ENCODE measurements at regions not wholly inside any gene's neighbourhood (a gene's known extent, or its start where the extent isn't known, plus 50 kb on each side); places are given as distances from the start of the nearest gene placed in this dataset.
"Not testable (repeated sequence)": the region's sequence is repeated elsewhere in the genome, so short reads cannot be mapped to it uniquely, and the experiment has no call there.

- WGBS, 2 donors: 79 to 81% methylated on average over 10 of the region's 10 CpGs
- intact Hi-C loops (cut with DNase I): no loop called here
- H3K9me3 ChIP-seq: no peaks in the 10 kb centered on the region
- ATAC-seq (no peak), DNase-seq (no peak)
- no peaks in the 10 kb centered on the region for H3K36me3 ChIP-seq
- H3K27ac ChIP-seq: no peak overlapping the region
- no peak for TF ChIP-seq CTCF (IDR thresholded peaks at IDR 0.05)
- peaks cover 0 to 10% (median 0%) of the 10 kb centered on the region in 7 donors for H3K27me3 ChIP-seq
- peaks cover 0 to 10% (median 3%) of the 10 kb centered on the region in 9 donors for H3K4me1 ChIP-seq
- no peak overlapping the region for H3K4me3 ChIP-seq
Measured at GRCh38 chr1:30132602-30133286, 590.6 kb downstream of the MATN1 start.

GRCh38 chr1:30130566-30130965 is 592.8 kb downstream of the MATN1 start:
- H3K27me3 ChIP-seq; H3K36me3 ChIP-seq; ATAC-seq; DNase-seq; H3K27ac ChIP-seq; H3K4me3 ChIP-seq; intact Hi-C loops (cut with DNase I): not testable (repeated sequence)
- peaks cover 0 to 10% (median 3%) of the 10 kb centered on the region in 9 donors for H3K4me1 ChIP-seq
- H3K9me3 ChIP-seq: peaks cover 0 to 11% (median 0%) of the 10 kb centered on the region in 11 donors
- WGBS, 2 donors: 69 to 73% methylated on average over 2 of the region's 2 CpGs

- ATAC-seq (no peak), DNase-seq (no peak)
- peak overlapping the region in 1 of 10 donors; percentile 4 for H3K4me3 ChIP-seq
- peak overlapping the region in 1 of 10 donors; percentile 14 for H3K27ac ChIP-seq
- TF ChIP-seq CTCF (IDR thresholded peaks at IDR 0.05): no peak
- peaks cover 0 to 10% (median 3%) of the 10 kb centered on the region in 9 donors for H3K4me1 ChIP-seq
- 78 to 84% methylated on average over 4 of the region's 4 CpGs for WGBS, 2 donors
- H3K9me3 ChIP-seq: peaks cover 0 to 11% (median 0%) of the 10 kb centered on the region in 11 donors
- H3K27me3 ChIP-seq: peaks cover 0 to 5% (median 0%) of the 10 kb centered on the region in 7 donors
- intact Hi-C loops (cut with DNase I): no loop called here
- no peaks in the 10 kb centered on the region for H3K36me3 ChIP-seq
Measured at GRCh38 chr1:30130099-30130498, 593.3 kb downstream of the MATN1 start.

GRCh38 chr1:30129421-30130055 is 593.8 kb downstream of the MATN1 start:
- DNase-seq: no peak
- TF ChIP-seq CTCF (IDR thresholded peaks at IDR 0.05): no peak
- WGBS, 2 donors: 51 to 53% methylated on average over 11 of the region's 11 CpGs

More at GRCh38 chr1:30129421-30130055, 593.8 kb downstream of the MATN1 start:
- Histone ChIP-seq H3K27me3 (peaks cover 0 to 5% (median 0%) of the 10 kb centered on the region in 7 donors), H3K36me3 (no peaks in the 10 kb centered on the region), H3K9me3 (peaks cover 0 to 11% (median 0%) of the 10 kb centered on the region in 11 donors), H3K4me1 (peaks cover 0 to 12% (median 4%) of the 10 kb centered on the region in 9 donors), H3K4me3 (peak overlapping the region in 1 of 10 donors; percentile 4), H3K27ac (peak overlapping the region in 1 of 10 donors; percentile 14)
- intact Hi-C loops (cut with DNase I): no loop called here
- peak in 1 of 8 donors; percentile 45 for ATAC-seq

Measured in heart right ventricle (tissue), 16 donors.